ENCODE measurements at regions not wholly inside any gene's neighbourhood (a gene's known extent, or its start where the extent isn't known, plus 50 kb on each side); places are given as distances from the start of the nearest gene placed in this dataset.

DNA sequence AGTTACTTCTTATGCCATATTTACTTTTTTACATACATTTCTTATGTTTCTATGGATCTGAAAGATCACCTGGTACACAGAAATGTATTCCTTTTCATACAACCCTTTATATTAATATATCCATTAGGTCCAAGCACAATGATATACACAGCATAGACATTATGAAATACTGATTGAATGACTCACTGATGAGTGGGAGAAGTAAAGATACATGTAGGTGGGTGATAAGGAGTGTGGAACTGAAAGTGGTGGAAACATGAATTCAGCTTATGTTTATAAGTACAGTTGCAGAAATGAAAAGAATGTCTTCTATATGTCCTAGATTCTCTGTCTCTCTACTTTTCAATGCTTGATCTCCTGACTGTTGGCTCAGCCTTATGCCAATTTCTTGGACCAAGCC lies 87.9 kb downstream of the YIPF7 start:
- Histone ChIP-seq H3K9me2 (ENCODE audit: insufficient read depth) (no peaks in the 10 kb centered on the region), H3K4me1 (ENCODE audit: insufficient read depth) (no peaks in the 10 kb centered on the region), H3K4me3 (no peak overlapping the region), H3K36me3 (ENCODE audit: insufficient read depth) (no peaks in the 10 kb centered on the region), H3K27me3 (ENCODE audit: insufficient read depth) (no peaks in the 10 kb centered on the region), H3K79me2 (replicated peaks; ENCODE audit: insufficient read depth) (no peaks in the 10 kb centered on the region), H4K20me1 (replicated peaks; ENCODE audit: insufficient read depth) (no peaks in the 10 kb centered on the region), H3K4me2 (no peak overlapping the region), H3K27ac (ENCODE audit: low read depth) (no peak overlapping the region), H3F3A (replicated peaks; ENCODE audit: low read depth) (no peaks in the 10 kb centered on the region), H2AFZ (no peak overlapping the region)
- Mint-ChIP-seq H3K36me3 (ENCODE audit: low read depth) (no peaks in the 10 kb centered on the region), H3K27ac (no peak overlapping the region), H3K4me1 (no peaks in the 10 kb centered on the region), H3K9me3 (peaks cover 5% of the 10 kb centered on the region; the same call in 2 of the 3 replicates), H3K27me3 (ENCODE audit: insufficient read depth, low read depth, poor library complexity) (no peaks in the 10 kb centered on the region), H3K4me3 (no peak overlapping the region)
- ATAC-seq (no peak), DNase-seq (ENCODE audit: low spot score) (no peak)
- TF ChIP-seq EZH2 (IDR thresholded peaks at IDR 0.05; ENCODE audit: low read depth, unreplicated experiment): no peak
- TF ChIP-seq, protein P1, sequence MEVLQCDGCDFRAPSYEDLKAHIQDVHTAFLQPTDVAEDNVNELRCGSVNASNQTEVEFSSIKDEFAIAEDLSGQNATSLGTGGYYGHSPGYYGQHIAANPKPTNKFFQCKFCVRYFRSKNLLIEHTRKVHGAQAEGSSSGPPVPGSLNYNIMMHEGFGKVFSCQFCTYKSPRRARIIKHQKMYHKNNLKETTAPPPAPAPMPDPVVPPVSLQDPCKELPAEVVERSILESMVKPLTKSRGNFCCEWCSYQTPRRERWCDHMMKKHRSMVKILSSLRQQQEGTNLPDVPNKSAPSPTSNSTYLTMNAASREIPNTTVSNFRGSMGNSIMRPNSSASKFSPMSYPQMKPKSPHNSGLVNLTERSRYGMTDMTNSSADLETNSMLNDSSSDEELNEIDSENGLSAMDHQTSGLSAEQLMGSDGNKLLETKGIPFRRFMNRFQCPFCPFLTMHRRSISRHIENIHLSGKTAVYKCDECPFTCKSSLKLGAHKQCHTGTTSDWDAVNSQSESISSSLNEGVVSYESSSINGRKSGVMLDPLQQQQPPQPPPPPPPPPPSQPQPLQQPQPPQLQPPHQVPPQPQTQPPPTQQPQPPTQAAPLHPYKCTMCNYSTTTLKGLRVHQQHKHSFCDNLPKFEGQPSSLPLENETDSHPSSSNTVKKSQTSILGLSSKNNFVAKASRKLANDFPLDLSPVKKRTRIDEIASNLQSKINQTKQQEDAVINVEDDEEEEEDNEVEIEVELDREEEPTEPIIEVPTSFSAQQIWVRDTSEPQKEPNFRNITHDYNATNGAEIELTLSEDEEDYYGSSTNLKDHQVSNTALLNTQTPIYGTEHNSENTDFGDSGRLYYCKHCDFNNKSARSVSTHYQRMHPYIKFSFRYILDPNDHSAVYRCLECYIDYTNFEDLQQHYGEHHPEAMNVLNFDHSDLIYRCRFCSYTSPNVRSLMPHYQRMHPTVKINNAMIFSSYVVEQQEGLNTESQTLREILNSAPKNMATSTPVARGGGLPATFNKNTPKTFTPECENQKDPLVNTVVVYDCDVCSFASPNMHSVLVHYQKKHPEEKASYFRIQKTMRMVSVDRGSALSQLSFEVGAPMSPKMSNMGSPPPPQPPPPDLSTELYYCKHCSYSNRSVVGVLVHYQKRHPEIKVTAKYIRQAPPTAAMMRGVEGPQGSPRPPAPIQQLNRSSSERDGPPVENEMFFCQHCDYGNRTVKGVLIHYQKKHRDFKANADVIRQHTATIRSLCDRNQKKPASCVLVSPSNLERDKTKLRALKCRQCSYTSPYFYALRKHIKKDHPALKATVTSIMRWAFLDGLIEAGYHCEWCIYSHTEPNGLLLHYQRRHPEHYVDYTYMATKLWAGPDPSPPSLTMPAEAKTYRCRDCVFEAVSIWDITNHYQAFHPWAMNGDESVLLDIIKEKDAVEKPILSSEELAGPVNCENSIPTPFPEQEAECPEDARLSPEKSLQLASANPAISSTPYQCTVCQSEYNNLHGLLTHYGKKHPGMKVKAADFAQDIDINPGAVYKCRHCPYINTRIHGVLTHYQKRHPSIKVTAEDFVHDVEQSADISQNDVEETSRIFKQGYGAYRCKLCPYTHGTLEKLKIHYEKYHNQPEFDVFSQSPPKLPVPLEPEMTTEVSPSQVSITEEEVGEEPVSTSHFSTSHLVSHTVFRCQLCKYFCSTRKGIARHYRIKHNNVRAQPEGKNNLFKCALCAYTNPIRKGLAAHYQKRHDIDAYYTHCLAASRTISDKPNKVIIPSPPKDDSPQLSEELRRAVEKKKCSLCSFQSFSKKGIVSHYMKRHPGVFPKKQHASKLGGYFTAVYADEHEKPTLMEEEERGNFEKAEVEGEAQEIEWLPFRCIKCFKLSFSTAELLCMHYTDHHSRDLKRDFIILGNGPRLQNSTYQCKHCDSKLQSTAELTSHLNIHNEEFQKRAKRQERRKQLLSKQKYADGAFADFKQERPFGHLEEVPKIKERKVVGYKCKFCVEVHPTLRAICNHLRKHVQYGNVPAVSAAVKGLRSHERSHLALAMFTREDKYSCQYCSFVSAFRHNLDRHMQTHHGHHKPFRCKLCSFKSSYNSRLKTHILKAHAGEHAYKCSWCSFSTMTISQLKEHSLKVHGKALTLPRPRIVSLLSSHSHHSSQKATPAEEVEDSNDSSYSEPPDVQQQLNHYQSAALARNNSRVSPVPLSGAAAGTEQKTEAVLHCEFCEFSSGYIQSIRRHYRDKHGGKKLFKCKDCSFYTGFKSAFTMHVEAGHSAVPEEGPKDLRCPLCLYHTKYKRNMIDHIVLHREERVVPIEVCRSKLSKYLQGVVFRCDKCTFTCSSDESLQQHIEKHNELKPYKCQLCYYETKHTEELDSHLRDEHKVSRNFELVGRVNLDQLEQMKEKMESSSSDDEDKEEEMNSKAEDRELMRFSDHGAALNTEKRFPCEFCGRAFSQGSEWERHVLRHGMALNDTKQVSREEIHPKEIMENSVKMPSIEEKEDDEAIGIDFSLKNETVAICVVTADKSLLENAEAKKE (CRISPR knock-in tag; IDR thresholded peaks at IDR 0.05): no peak

DNA sequence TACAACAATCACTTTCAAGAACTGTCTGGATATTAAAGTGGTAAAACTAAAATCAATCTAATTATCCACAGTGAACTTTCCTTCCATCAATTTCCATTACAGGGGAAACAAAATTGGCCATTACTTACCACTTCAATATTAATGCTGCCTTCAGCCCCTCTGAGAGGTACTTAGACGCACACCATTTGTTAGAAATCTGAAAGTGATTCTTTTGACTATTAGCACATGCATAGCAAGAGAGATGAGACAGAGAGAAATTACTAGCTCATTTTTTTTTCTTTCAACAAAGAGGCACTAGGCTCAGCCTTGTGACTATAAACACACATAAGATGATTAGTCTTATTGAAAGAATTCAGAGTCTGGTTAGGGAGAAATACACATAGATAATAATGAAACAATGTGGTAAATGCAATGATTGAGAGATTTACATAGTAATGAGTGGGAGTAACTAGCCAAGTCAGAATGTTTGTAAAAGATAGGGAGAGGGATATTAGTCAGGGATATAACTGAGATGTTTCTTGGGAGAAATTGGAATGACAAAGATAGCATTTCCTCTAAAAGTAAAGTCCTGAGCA lies 93.3 kb downstream of the YIPF7 start:
- Histone ChIP-seq H4K20me1 (replicated peaks; ENCODE audit: insufficient read depth) (no peaks in the 10 kb centered on the region), H3K4me3 (no peak overlapping the region), H3K9me2 (ENCODE audit: insufficient read depth) (no peaks in the 10 kb centered on the region), H3K27ac (ENCODE audit: low read depth) (no peak overlapping the region), H3K36me3 (ENCODE audit: insufficient read depth) (no peaks in the 10 kb centered on the region), H3K27me3 (ENCODE audit: insufficient read depth) (no peaks in the 10 kb centered on the region), H3F3A (replicated peaks; ENCODE audit: low read depth) (no peaks in the 10 kb centered on the region), H2AFZ (peak overlapping the region; percentile 48; the same call in 1 of the 2 replicates), H3K79me2 (replicated peaks; ENCODE audit: insufficient read depth) (no peaks in the 10 kb centered on the region), H3K4me2 (no peak overlapping the region), H3K4me1 (ENCODE audit: insufficient read depth) (no peaks in the 10 kb centered on the region)
- DNase-seq (ENCODE audit: low spot score) (no peak), ATAC-seq (no peak)
- Mint-ChIP-seq H3K27ac (no peak overlapping the region), H3K4me3 (no peak overlapping the region), H3K9me3 (no peaks in the 10 kb centered on the region), H3K27me3 (ENCODE audit: insufficient read depth, low read depth, poor library complexity) (no peaks in the 10 kb centered on the region), H3K4me1 (peaks cover 10% of the 10 kb centered on the region; the same call in 2 of the 3 replicates), H3K36me3 (ENCODE audit: low read depth) (no peaks in the 10 kb centered on the region)
- TF ChIP-seq, protein P2, sequence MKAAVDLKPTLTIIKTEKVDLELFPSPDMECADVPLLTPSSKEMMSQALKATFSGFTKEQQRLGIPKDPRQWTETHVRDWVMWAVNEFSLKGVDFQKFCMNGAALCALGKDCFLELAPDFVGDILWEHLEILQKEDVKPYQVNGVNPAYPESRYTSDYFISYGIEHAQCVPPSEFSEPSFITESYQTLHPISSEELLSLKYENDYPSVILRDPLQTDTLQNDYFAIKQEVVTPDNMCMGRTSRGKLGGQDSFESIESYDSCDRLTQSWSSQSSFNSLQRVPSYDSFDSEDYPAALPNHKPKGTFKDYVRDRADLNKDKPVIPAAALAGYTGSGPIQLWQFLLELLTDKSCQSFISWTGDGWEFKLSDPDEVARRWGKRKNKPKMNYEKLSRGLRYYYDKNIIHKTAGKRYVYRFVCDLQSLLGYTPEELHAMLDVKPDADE (IDR thresholded peaks at IDR 0.05): no peak
- TF ChIP-seq EZH2 (IDR thresholded peaks at IDR 0.05; ENCODE audit: low read depth, unreplicated experiment): no peak
- no peak for TF ChIP-seq NANOG (IDR thresholded peaks at IDR 0.05; ENCODE audit: borderline replicate concordance)
- TF ChIP-seq, protein P3, sequence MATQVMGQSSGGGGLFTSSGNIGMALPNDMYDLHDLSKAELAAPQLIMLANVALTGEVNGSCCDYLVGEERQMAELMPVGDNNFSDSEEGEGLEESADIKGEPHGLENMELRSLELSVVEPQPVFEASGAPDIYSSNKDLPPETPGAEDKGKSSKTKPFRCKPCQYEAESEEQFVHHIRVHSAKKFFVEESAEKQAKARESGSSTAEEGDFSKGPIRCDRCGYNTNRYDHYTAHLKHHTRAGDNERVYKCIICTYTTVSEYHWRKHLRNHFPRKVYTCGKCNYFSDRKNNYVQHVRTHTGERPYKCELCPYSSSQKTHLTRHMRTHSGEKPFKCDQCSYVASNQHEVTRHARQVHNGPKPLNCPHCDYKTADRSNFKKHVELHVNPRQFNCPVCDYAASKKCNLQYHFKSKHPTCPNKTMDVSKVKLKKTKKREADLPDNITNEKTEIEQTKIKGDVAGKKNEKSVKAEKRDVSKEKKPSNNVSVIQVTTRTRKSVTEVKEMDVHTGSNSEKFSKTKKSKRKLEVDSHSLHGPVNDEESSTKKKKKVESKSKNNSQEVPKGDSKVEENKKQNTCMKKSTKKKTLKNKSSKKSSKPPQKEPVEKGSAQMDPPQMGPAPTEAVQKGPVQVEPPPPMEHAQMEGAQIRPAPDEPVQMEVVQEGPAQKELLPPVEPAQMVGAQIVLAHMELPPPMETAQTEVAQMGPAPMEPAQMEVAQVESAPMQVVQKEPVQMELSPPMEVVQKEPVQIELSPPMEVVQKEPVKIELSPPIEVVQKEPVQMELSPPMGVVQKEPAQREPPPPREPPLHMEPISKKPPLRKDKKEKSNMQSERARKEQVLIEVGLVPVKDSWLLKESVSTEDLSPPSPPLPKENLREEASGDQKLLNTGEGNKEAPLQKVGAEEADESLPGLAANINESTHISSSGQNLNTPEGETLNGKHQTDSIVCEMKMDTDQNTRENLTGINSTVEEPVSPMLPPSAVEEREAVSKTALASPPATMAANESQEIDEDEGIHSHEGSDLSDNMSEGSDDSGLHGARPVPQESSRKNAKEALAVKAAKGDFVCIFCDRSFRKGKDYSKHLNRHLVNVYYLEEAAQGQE (IDR thresholded peaks at IDR 0.05; ENCODE audit: unreplicated experiment): no peak
